Right lobe of liver (tissue), 6 donors: ENCODE measurements at regions not wholly inside any gene's neighbourhood (a gene's known extent, or its start where the extent isn't known, plus 50 kb on each side); places are given as distances from the start of the nearest gene placed in this dataset.

Experiments used
- ATAC-seq, 4 donors: fragments of 200-7000 bp; cut with Tn5 transposase; one replicate each; pipeline ENCODE4 v1.9.1; 2020; ENCODE audit warnings: mild to moderate bottlenecking in 4 of 4, moderate library complexity in 4 of 4
- DNase-seq, 3 donors: peaks; one replicate each; pipeline ENCODE4 v3.0.0-alpha.2; 2020
- H3K27ac ChIP-seq, 3 donors: fragments of 200-600 bp; one replicate each; pipeline ENCODE4 v1.8.0; 2022
- H3K27me3 ChIP-seq, 2 donors: fragments of 200-600 bp; one replicate each; pipeline ENCODE4 v1.8.0; 2022
- H3K36me3 ChIP-seq, 4 donors: fragments of 200-600 bp; sonication (generic) in 1 of 4; one replicate each; pipeline versions ENCODE4 v1.5.1 to v1.8.0; 2017 to 2022; ENCODE audit warnings: control low read depth in 1 of 4
- H3K4me1 ChIP-seq, 4 donors: fragments of 200-600 bp; sonication (generic) in 1 of 4; one replicate each; pipeline versions ENCODE4 v1.5.1 to v1.8.0; 2017 to 2022; ENCODE audit warnings: control low read depth in 1 of 4
- H3K4me3 ChIP-seq, 3 donors: fragments of 200-600 bp; one replicate each; pipeline ENCODE4 v1.8.0; 2022
- H3K9me3 ChIP-seq, 4 donors: fragments of 200-600 bp; sonication (generic) in 1 of 4; one replicate each; pipeline versions ENCODE4 v1.5.1 to v1.8.0; 2017 to 2022; ENCODE audit warnings: control low read depth in 1 of 4
- POLR2A ChIP-seq: fragments of 450-650 bp; IDR thresholded peaks from one replicate; pipeline ENCODE4 v1.6.1; 2017; ENCODE audit warnings: antibody characterized with exemption, mild to moderate bottlenecking
- WGBS: methylation state at CpG from one replicate; pipeline ENCODE4 v1.1.6; 2018; ENCODE audit warnings: low coverage, low lambda C conversion rate; ENCODE audit not compliant: insufficient coverage; ENCODE audit errors: missing lambda C conversion rate; 5-methylcytosine and 5-hydroxymethylcytosine counted together
- intact Hi-C, 2 donors: fragments of 100-400 bp; cut with DNase I; formaldehyde crosslinking; loops; one replicate each; pipeline versions ENCODE4 v1.11.2 to v1.14.1; 2022
- TF ChIP-seq, protein P1 (sequence below), 4 donors: fragments of 200-600 bp in 3 of 4; fragments of 450-650 bp in 1 of 4; IDR thresholded peaks; one replicate each; pipeline versions ENCODE4 v1.5.1 to v1.8.0; 2016 to 2022; ENCODE audit warnings: antibody characterized with exemption in 4 of 4, mild to moderate bottlenecking in 2 of 4
- donor health status: DM: no; HTN: yes; CAD: no.
- donor health status: DM: no; HTN: no; CAD: no.
- donor health status: DM: no; HTN: no; CAD: no.
- donor health status: DM: no; HTN: yes; CAD: no.
- donor health status: DM: no; HTN: yes; CAD: no.

DNA sequence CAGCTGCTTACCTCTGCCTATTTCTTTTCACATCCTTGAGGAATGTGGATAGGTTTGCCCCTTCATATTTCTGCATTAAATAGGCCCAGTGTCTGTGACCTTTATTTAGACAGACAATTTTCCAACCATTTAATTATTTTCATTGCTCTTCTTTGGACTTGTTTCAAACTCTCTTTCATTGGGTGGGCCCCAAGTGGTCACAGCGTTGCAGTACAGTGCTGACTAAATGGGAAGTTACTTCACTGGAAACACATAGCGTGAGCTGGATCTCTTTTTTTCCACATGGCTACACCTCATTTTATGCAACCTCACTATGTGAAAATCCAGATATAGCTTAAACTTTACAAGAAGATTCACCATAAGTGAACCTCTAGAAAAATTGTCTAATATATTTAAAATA is 438.9 kb downstream of the ADAMTS20 start:
- Histone ChIP-seq H3K9me3 (no peaks in the 10 kb centered on the region), H3K4me1 (no peaks in the 10 kb centered on the region), H3K27ac (no peak overlapping the region), H3K4me3 (no peak overlapping the region), H3K36me3 (no peaks in the 10 kb centered on the region), H3K27me3 (no peaks in the 10 kb centered on the region)
- WGBS: 63% methylated on average over 2 of the region's 2 CpGs
- DNase-seq (no peak), ATAC-seq (no peak)
- no peak for TF ChIP-seq POLR2A
- intact Hi-C loops: no loop called here

DNA sequence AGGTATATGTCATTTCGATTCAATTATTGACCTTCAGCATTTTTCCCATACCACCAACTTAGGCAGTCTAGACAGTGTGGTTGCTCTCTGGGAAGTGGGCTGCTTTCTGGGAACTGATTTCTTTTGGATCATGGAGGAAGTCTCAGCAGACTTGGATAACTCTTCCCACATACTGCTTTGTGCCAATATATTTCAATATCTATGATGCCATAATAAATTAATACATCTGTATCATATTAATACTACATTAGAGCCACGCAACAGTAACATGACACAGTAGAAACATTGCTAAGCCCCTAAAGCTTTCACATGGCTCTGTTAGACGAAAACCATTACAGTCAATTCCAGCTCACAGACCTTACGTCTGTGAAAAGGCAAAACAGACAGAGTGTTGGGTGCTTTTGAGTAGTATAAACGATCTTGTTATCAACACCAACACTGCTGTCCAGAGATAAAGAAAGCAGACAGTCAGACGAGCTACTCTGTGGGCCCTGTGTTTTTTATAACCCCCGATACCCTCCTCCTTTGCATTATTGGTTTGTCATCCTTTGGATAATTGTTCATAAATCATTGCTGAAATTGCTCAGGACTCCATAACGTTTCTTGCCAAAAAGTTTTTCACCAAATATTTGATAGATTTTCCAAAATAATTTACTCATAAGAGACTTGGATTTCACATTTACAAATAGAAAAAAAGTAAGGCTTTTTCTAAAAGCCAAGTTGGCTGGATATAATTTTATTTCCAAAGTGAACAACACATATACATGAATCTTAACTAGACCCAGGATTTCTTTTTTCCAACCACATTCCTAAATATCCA is 439.7 kb downstream of the ADAMTS20 start:
- ATAC-seq (no peak), DNase-seq (no peak)
- TF ChIP-seq, protein P1, sequence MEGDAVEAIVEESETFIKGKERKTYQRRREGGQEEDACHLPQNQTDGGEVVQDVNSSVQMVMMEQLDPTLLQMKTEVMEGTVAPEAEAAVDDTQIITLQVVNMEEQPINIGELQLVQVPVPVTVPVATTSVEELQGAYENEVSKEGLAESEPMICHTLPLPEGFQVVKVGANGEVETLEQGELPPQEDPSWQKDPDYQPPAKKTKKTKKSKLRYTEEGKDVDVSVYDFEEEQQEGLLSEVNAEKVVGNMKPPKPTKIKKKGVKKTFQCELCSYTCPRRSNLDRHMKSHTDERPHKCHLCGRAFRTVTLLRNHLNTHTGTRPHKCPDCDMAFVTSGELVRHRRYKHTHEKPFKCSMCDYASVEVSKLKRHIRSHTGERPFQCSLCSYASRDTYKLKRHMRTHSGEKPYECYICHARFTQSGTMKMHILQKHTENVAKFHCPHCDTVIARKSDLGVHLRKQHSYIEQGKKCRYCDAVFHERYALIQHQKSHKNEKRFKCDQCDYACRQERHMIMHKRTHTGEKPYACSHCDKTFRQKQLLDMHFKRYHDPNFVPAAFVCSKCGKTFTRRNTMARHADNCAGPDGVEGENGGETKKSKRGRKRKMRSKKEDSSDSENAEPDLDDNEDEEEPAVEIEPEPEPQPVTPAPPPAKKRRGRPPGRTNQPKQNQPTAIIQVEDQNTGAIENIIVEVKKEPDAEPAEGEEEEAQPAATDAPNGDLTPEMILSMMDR (IDR thresholded peaks at IDR 0.05): no peak
- no peak for TF ChIP-seq POLR2A
- H3K4me3 ChIP-seq: no peak overlapping the region
- 40% methylated on average over 8 of the region's 8 CpGs for WGBS
- no peaks in the 10 kb centered on the region for H3K4me1 ChIP-seq
- H3K27ac ChIP-seq: no peak overlapping the region
- intact Hi-C loops: no loop called here
- no peaks in the 10 kb centered on the region for H3K36me3 ChIP-seq
- H3K9me3 ChIP-seq: no peaks in the 10 kb centered on the region
- H3K27me3 ChIP-seq: no peaks in the 10 kb centered on the region

DNA sequence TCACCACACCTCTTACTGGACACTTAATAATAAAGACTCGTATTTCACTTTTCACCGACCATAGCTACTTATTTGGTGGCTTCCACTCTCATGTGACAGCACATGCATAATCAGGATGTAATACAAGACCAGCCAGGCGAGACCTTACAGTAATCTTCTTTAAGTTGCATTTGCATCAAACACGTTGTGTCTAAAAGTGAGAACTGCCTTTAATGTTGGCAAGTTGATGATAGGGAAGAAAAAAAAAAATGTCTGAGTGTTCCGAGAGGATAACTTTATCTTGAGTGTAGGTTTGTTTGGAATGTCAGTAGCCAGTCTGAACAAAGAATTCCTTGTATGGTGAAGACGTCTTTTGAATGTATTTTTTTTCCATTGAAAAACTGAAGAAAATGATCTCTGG is 440.4 kb downstream of the ADAMTS20 start:
- intact Hi-C loops: no loop called here
- Histone ChIP-seq H3K36me3 (no peaks in the 10 kb centered on the region), H3K4me3 (no peak overlapping the region), H3K27me3 (no peaks in the 10 kb centered on the region), H3K27ac (no peak overlapping the region), H3K4me1 (no peaks in the 10 kb centered on the region), H3K9me3 (no peaks in the 10 kb centered on the region)
- no peak for TF ChIP-seq POLR2A
- TF ChIP-seq, protein P1 (IDR thresholded peaks at IDR 0.05): no peak
- DNase-seq (no peak), ATAC-seq (no peak)
- 40% methylated on average over 6 of the region's 6 CpGs for WGBS

DNA sequence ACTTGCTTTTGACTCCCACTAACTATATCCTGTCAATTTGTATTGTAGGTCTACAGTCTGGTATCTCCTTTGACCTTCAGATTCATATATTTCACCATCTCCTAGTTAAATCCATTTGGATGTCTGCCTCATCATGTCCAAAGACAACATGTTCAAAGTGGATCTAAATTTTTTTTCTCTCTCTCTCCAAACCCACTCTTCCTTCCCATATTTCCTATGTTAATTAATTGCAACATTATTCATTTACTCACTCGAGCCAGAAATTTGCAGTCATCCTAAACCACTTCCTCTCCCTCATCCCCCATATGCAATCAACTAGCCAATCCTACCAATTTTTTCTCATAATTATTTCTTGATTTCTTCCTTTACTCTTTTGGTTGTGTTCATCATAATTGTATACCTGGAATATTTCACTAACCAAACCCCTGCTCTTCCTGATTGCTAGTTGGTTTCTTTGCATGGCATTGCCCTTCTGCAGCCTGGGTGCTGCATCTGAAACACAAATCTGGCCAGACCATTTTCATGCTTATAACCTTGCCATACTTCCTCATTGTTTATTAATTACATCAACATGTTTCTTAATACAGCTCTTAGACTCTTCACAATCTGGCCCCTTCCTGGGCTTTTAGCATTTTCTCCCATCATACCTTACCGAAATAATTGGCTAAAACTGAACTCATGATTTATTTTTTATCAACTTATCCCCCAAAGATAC is 442.2 kb downstream of the ADAMTS20 start:
- H3K27me3 ChIP-seq: no peaks in the 10 kb centered on the region
- H3K36me3 ChIP-seq: no peaks in the 10 kb centered on the region
- H3K4me1 ChIP-seq: no peaks in the 10 kb centered on the region
- H3K9me3 ChIP-seq: no peaks in the 10 kb centered on the region
- intact Hi-C loops: no loop called here
- ATAC-seq (no peak), DNase-seq (no peak)
- no peak for TF ChIP-seq POLR2A
- TF ChIP-seq, protein P1 (IDR thresholded peaks at IDR 0.05): no peak
- no peak overlapping the region for H3K4me3 ChIP-seq
- no peak overlapping the region for H3K27ac ChIP-seq
- WGBS: 10% methylated on average over 2 of the region's 2 CpGs

DNA sequence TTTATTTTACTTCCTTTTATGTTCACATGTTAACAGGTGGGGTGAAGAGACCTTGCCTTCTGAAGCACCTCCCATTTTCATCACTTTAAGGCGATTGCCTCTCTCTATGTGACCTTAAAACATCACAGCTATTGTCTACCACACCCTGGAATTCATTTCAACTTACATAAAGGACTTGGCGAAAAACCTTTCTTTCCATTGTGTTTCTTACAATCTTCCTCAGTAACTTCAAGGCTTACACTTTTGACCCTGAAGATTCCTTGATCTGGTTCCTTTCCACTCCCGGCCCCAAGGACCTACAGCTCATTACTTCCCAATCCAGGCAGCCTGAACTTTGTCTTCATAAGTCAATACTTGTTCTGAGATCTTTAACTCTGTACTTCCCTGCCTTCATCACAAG is 443.3 kb downstream of the ADAMTS20 start:
- H3K27ac ChIP-seq: no peak overlapping the region
- no peak overlapping the region for H3K4me3 ChIP-seq
- H3K27me3 ChIP-seq: no peaks in the 10 kb centered on the region
- TF ChIP-seq POLR2A: no peak
- TF ChIP-seq, protein P1 (IDR thresholded peaks at IDR 0.05): no peak
- WGBS: 44% methylated on average over 3 of the region's 3 CpGs
- no peaks in the 10 kb centered on the region for H3K9me3 ChIP-seq
- intact Hi-C loops: no loop called here
- no peaks in the 10 kb centered on the region for H3K36me3 ChIP-seq
- ATAC-seq: no peak
- no peaks in the 10 kb centered on the region for H3K4me1 ChIP-seq
- no peak for DNase-seq
